ENCODE measurements at regions not wholly inside any gene's neighbourhood (a gene's known extent, or its start where the extent isn't known, plus 50 kb on each side); places are given as distances from the start of the nearest gene placed in this dataset.

DNA sequence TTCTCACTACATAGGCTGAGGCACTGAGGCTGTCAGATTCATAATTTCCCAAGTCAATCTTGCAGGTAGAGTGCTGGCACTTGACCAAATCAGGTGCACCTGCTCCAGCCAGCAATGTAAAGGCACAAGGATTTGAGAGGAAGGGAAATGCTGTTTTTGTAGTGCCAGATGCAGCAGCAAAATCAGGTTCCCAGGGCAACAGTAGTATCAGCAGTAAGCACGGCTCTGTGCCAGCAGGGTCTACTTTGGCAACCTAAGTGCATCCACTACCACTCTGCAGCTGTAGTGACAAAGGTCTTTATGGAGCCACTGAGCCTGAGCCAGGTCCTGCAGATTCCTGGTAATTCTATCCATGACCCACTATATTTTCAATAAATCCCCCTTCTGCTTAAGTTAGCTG lies 329.5 kb downstream of the TPBG start:
- TF ChIP-seq, protein P1, sequence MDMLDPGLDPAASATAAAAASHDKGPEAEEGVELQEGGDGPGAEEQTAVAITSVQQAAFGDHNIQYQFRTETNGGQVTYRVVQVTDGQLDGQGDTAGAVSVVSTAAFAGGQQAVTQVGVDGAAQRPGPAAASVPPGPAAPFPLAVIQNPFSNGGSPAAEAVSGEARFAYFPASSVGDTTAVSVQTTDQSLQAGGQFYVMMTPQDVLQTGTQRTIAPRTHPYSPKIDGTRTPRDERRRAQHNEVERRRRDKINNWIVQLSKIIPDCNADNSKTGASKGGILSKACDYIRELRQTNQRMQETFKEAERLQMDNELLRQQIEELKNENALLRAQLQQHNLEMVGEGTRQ (IDR thresholded peaks at IDR 0.05; ENCODE audit: borderline replicate concordance, low read depth, low read length): no peak
- TF ChIP-seq, protein P2, sequence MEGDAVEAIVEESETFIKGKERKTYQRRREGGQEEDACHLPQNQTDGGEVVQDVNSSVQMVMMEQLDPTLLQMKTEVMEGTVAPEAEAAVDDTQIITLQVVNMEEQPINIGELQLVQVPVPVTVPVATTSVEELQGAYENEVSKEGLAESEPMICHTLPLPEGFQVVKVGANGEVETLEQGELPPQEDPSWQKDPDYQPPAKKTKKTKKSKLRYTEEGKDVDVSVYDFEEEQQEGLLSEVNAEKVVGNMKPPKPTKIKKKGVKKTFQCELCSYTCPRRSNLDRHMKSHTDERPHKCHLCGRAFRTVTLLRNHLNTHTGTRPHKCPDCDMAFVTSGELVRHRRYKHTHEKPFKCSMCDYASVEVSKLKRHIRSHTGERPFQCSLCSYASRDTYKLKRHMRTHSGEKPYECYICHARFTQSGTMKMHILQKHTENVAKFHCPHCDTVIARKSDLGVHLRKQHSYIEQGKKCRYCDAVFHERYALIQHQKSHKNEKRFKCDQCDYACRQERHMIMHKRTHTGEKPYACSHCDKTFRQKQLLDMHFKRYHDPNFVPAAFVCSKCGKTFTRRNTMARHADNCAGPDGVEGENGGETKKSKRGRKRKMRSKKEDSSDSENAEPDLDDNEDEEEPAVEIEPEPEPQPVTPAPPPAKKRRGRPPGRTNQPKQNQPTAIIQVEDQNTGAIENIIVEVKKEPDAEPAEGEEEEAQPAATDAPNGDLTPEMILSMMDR (IDR thresholded peaks at IDR 0.05): no peak
- TF ChIP-seq MXI1 (IDR thresholded peaks at IDR 0.05; ENCODE audit: low read depth, low read length) (no peak), ELF1 (IDR thresholded peaks at IDR 0.05) (no peak), MEF2A (IDR thresholded peaks at IDR 0.05; ENCODE audit: borderline replicate concordance, low read depth) (no peak), GATA2 (CRISPR knock-in tag; IDR thresholded peaks at IDR 0.05) (no peak), TAF1 (IDR thresholded peaks at IDR 0.05; ENCODE audit: borderline replicate concordance, low read depth, low read length) (no peak), EZH2phosphoT487 (IDR thresholded peaks at IDR 0.05; ENCODE audit: borderline replicate concordance, low read depth) (no peak), SIN3A (IDR thresholded peaks at IDR 0.05; ENCODE audit: borderline replicate concordance, low read depth, low read length) (no peak), RXRA (IDR thresholded peaks at IDR 0.05; ENCODE audit: borderline replicate concordance, low read depth) (no peak), GABPA (IDR thresholded peaks at IDR 0.05; ENCODE audit: low read depth) (no peak), RFX5 (IDR thresholded peaks at IDR 0.05; ENCODE audit: low read length) (no peak)
- TF ChIP-seq, protein P3, sequence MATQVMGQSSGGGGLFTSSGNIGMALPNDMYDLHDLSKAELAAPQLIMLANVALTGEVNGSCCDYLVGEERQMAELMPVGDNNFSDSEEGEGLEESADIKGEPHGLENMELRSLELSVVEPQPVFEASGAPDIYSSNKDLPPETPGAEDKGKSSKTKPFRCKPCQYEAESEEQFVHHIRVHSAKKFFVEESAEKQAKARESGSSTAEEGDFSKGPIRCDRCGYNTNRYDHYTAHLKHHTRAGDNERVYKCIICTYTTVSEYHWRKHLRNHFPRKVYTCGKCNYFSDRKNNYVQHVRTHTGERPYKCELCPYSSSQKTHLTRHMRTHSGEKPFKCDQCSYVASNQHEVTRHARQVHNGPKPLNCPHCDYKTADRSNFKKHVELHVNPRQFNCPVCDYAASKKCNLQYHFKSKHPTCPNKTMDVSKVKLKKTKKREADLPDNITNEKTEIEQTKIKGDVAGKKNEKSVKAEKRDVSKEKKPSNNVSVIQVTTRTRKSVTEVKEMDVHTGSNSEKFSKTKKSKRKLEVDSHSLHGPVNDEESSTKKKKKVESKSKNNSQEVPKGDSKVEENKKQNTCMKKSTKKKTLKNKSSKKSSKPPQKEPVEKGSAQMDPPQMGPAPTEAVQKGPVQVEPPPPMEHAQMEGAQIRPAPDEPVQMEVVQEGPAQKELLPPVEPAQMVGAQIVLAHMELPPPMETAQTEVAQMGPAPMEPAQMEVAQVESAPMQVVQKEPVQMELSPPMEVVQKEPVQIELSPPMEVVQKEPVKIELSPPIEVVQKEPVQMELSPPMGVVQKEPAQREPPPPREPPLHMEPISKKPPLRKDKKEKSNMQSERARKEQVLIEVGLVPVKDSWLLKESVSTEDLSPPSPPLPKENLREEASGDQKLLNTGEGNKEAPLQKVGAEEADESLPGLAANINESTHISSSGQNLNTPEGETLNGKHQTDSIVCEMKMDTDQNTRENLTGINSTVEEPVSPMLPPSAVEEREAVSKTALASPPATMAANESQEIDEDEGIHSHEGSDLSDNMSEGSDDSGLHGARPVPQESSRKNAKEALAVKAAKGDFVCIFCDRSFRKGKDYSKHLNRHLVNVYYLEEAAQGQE (IDR thresholded peaks at IDR 0.05; ENCODE audit: low read depth, low read length): no peak
- TF ChIP-seq, protein P4, sequence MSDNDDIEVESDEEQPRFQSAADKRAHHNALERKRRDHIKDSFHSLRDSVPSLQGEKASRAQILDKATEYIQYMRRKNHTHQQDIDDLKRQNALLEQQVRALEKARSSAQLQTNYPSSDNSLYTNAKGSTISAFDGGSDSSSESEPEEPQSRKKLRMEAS (IDR thresholded peaks at IDR 0.05; ENCODE audit: low read depth): no peak

Data from SK-N-SH (cell line).